HG03103 (cell line): ENCODE measurements at regions not wholly inside any gene's neighbourhood (a gene's known extent, or its start where the extent isn't known, plus 50 kb on each side); places are given as distances from the start of the nearest gene placed in this dataset.
A peak's percentile ranks its signal among the peaks of the same experiment; 100 is the strongest.
"Not testable (repeated sequence)": the region's sequence is repeated elsewhere in the genome, so short reads cannot be mapped to it uniquely, and the experiment has no call there.

ENCODE experiments used
- ATAC-seq: cut with Tn5 transposase; IDR thresholded peaks from one replicate; pipeline ENCODE4 v1.9.1; 2021; ENCODE audit warnings: low read depth; ENCODE audit not compliant: unreplicated experiment

DNA sequence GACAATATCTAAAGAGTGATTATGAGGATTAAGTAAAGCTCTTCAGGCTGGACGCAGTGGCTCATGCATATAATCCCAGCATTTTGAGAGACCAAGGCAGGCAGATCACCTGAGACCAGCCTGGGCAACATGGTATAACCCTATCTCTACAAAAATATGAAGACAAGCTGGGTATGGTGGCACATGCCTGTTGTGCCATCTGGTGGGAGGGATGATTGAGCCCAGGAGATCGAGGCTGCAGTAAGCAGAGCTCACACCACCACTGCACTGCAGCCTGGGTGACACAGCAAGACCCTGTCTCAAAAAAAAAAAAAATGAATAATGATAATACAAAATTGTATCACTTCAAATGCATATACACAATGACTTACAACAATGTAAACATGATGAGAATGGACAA lies 195.6 kb upstream of the AUTS2 start:
- no peak for ATAC-seq

DNA sequence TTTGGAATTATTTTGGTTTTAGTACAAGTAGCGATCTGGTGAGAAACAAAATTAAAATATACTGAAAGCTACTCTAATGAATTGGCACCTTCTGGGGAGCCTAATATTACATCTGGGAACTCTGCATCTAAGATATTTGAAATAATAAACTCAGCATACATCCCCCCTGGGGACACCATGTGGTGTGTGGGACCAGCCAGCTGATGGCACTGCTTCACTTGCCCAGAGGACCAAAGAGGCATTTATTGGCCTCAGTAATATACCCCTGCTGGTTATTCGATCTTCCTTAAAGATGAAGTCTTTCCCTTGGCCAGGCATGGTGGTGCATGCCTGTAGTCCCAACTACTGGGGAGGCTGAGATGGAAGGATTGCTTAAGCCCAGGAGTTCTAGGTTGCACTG lies 195.1 kb upstream of the AUTS2 start:
- no peak for ATAC-seq

DNA sequence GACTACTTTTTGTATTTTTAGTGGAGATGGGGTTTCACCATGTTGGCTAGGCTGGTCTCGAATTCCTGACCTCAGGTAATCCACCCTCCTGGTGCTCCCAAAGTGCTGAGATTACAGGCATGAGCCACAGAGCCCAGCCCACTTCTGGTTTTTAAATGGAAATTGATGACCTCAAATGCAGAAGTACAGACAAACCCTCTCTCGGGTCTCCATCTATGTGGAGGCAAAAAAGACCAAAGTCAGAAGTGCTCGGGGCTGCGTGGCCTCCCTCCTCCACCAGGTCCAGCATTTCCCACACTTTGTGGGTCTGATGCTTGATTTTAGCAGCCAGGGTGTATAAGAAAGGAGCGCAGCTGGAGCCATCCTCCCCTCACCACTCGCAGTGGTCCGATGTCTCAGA lies 187.3 kb upstream of the AUTS2 start:
- no peak for ATAC-seq

DNA sequence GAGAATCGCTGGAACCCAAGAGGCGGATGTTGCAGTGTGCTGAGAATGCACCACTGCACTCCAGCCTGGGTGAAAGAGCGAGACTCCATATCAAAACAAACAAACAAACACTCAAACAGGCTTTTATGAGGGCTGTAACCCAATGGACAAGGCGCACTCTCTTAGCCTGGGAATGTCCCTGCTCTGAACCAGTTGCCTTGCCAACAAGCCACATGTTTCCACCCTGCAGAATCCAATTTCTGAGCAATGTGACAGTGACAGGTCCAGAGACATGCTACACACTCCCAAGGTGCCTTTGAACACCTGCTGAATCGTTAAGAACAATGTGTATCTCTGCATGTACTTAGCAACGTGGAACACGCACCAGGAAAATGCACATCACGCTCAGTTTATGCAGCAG lies 186.8 kb upstream of the AUTS2 start:
- no peak for ATAC-seq

DNA sequence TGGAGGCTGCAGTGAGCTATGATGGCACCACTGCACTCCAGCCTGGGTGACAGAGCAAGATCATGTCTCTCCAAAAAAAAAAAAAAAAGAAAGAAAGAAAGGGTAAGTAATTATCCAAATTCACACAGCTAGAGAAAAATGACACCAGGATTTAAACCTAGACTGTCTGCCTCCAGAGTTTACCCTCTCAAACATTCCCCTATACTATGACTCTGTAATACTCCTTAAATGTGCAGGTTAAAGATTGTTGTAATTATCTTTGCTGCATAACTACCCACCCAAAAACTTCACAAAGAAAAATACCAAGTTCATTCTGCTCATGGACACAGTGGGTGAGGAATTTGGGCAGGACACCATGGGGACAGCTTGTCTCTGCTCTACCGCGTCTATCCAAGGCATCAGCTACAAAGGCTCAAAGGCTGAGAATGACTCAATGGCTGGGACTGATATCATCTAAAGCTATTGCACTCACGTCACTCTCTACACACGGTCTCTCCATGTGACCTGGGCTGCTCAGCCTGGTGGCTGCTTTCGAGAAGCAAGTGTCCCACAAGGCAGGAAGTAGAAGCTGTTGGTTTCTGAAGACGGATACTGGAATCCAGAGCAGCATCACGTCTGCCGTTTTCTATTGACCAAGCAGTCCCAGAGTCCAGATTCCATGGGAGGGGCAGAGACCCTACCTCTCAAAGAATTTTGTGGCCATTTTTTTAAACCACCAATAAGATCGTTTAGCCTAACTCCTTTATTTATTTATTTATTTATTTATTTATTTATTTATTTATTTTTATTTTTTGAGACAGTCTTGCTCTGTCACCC lies 185.7 kb upstream of the AUTS2 start:
- ATAC-seq = peak; percentile 94

DNA sequence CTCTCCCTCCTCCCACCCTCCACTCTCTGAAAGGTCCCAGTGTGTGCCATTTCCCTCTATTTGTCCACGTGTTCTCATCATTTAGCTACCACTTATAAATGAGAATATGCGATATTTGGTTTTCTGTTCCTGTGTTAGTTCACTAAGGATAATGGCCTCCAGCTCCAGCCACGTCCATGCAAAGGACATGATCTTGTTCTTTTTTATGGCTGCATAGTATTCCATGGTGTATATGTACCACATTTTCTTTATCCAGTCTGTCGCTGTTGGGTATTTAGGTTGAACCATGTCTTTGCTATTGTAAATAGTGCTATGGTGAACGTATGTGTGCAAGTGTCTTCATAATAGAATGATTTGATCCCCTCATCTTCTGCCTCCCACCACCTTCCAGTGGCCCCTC lies 183.7 kb upstream of the AUTS2 start:
- ATAC-seq = no peak

DNA sequence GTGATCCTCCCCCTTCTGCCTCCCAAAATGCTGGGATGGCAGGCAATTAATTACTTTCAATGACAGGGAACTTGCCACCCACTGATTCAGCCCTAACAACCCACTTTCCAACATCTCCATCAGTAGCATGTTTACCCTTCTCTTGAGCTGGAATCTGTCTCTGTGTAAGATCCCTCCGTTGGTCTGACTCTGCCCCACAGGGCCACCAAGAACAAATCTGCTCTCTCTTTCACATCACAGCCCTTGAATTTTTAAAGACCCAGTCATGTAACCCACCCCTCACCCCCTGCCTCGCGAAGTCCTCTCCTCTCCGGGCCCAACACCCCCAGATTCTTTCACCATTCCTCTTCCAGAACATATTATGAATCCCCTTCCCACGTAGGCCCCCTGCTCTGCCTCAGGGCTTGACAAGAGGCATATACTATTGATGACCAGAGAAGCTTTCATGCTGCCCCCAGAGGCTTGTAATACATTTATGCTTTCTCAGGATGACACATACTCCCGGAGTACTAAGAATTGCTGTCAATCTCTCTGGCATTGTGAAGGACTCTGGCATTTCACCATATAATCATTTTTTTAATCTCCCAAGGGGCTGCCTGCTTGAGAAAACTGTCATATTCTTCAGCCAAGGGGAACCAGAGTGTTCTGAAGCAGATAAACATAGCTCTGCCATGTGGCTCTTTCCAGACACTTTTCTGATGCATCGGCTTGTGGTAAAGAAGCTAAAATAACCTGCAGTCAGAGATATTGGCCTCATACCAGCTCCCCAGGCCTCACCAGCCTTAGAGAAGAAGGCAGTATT lies 179.2 kb upstream of the AUTS2 start:
- no peak for ATAC-seq

DNA sequence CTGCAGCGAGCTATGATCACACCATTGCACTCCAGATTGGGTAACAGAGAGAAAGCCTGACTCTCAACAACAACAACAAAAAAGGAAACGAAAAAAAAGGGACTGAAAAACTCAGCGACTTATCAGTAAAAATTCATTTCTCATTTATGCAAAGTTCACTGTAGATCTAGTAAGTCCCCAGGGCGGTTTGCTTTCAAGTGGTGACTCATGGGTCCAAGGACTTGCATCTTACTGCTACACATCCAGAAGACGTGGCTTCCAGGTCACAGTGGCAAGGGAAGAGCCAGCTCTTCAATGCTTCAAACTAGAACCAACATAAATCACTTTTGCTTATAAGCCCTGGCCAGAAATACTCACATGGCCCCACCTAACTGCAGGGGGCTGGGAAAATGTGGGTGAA lies 178.3 kb upstream of the AUTS2 start:
- ATAC-seq = no peak

DNA sequence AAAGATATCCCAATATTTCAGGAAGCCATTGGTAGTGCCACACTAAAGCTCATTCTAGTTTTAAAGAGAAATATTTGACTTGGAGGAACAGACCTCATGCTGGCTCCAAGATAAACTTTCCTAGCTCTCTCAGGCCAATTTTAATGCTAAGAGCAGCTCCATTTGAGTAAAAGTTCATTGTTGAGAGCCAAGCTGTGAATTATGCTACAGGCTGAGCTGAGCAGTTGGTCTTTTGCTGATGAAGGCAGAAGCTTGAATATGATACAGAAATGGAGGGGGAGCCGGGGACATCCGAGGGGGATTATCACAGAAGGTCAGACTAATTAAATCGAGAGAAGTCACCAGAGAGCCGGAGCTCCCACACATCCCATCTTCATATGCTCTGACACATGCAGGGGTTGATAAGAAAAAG lies 175.7 kb upstream of the AUTS2 start:
- no peak for ATAC-seq

DNA sequence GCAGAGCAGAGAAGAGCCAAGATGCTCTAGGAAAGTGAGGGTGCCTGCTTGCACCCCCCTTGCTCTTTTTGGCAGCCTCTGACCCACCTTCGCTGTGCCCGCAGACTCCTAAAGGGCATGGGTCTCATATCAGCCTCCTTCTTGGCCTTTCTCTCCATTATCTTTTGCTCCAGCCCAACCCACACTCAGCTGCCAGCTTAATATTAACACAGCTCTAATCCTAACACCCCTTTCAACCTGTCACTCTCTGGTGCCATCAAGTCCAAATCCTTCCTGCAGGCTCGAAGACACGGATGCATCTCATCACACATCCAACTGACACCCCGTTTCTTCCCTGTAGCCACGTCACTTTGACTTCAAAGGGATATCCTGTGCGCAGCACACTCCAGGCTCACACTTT lies 171.6 kb upstream of the AUTS2 start:
- ATAC-seq = no peak

DNA sequence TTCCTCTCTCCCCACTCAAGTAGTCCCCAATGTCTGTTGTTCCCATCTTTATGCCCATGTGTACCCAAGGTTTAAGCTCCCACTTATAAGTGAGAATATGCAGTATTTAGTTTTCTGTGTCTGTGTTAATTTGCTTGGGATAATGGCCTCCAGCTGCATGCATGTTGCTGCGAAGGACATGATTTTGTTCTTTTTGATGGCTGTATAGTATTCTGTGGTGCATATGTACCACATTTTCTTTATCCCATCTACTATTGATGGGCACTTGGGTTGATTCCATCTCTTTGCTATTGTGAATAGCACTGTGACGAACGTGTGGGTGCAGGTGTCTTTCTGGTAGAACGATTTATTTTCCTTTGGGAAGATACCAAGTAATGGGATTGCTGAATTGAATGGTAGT lies 170.2 kb upstream of the AUTS2 start:
- no peak for ATAC-seq

DNA sequence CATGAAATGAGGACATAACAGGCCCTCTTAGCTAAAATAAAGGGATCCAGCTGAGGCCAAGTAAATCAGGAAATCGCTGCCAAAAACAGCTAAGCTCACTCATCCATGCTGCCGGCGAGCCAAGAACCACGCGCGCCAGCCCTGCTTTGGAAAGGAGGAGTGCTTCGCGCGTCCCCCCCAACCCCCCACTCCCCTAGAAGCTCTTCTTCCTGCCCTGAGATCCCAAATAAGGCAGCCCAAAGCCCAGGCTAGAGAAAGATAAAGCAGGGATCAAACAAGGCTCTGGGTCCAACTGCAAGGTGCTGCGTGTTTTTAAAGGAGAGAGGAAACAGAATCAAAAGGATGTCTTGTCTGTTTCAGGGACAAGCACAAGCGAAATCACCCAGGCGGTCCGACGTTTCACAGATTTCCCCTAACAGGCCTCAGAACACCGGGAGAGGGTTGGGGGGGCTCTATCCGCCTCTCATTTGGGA lies 168.3 kb upstream of the AUTS2 start:
- no peak for ATAC-seq

DNA sequence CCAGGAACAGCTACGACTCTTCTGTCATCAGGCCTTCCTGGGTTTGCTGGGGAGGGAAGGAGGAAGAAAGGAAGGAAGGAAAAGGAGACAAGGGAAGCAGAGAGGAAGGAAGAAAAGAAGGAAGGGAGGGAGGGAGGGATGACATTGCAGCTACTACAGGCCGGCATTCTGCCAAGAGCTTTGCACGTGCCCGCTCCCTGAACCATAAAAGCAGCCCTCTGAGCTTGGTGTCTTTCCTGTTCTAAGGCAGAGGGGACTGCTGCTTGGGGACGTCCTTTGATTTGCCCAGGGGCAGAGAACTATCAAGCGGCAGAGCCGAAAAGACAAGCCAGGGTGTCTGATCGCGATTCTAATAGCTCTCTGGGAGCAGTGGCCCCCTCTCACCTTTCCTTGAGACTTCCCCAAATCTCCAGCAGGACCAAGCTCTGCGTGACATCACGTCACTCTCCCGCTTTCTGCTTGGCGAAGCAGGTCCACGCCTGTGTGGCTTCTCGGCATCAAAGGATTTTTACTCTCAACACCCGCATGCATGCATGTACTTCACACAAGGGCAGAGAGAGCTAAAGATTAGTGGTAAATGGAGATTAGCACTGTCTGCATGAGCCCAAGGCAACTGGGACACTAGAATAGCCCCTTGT lies 167.8 kb upstream of the AUTS2 start:
- no peak for ATAC-seq

DNA sequence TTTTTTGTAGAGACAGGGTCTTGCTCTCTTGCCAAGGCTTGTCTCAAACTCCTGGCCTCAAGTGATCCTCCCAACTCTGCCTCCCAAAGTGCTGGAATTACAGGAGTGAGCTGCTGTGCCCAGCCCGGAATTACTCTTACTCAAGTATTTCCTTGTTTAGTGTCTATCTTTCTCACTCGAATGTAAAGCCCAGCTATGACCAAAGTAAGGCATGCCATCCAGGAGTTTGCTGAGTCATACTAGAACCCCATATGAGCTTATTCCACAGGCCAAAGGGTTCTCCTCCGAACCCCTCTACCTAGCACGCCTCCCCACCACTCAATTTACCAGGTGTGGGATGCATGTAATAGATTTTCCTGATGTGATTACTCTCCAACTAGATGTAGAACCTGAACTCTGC lies 166.6 kb upstream of the AUTS2 start:
- no peak for ATAC-seq

DNA sequence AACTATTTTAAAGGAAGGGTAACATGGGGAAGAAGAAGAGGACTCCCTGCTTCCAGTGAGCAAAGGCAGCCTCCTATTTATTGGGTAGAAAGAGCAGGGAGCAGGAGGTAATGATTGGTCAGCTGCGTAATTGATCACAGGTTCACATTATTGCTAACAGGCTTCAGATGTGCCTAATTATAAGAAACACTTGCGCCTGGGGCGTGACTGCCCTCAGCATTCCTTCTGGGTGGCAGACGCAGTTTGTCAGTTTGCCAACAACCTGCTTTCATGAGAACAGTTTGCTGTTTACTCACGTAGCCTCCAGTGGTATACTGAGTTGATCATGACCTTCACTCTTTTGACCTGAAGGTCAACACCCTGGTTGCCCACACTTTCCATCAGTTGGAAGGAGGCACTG lies 166.0 kb upstream of the AUTS2 start:
- ATAC-seq = not testable (repeated sequence)

DNA sequence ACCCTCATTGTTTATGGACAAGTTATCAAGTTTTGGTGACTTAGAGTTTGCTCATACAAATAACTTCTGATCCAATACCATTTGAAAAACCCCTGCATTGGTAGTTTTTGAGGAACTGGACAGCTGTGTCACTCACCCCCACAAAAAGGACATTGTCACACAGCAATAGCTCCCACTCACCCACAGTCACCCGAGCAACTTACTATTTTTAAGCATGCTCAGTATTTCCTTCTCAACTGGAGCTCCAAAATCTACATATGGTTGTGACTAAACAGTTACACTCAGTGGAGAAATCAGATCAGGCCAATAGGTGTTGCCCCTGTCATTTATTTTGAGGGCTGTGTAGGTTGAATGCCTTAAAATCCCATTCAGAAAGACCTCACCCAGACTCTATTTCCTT lies 165.2 kb upstream of the AUTS2 start:
- no peak for ATAC-seq

DNA sequence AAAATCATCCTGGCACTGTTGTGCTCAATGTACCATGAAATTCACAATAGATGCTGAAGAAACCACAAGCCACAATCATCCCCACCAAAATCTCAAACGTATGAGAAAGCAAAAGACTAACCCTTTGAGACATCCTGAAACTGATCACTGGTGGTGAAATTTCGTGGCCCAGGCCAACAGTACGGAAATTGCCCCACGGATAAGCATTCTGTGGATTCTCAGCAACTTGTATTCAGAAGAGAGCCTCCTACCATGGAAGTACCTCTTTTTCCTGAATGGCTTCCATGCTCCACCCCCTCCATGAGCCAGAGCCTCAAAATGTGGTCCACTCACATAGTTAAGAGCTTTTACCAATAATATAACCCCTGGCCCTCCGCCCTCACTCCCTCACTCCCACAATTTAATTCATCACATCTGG lies 163.9 kb upstream of the AUTS2 start:
- no peak for ATAC-seq

DNA sequence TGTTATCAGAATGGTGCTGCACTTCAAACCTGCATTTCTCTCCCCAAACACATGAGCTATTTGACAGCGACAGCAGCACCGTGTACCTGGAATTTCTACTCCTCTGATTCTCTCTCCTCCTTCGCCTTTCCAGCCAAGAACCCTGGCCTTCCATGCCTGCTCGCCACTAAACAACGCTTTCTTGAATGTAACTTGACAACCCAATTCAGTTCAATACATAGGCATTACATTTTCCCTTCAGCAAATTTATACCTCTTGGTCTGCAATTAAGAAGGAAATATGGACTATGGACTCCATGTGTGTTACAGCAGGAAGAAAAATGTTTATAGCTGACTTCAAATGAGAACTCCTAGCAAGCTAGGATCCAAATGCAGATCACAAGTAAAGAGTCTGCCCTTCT lies 162.6 kb upstream of the AUTS2 start:
- no peak for ATAC-seq

DNA sequence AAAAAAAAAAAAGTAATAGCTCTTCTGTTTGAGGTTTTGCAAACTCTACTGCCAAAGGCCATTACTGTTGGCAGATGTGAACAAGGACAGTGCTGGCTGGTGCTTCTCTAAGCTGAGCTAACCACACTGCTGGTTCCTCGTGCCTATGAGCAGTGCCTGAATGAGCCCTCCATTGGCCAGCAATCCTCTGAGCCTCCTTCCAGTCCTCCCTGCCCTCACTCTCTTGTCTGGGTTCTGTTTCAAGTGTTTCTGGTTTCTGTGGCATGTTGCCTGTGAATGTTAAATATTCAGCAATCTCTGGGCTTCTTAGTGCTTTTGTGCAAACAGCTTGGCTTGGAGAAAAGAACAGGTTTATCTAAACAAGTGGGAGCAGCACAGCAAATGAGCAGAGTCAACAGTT lies 161.3 kb upstream of the AUTS2 start:
- no peak for ATAC-seq

DNA sequence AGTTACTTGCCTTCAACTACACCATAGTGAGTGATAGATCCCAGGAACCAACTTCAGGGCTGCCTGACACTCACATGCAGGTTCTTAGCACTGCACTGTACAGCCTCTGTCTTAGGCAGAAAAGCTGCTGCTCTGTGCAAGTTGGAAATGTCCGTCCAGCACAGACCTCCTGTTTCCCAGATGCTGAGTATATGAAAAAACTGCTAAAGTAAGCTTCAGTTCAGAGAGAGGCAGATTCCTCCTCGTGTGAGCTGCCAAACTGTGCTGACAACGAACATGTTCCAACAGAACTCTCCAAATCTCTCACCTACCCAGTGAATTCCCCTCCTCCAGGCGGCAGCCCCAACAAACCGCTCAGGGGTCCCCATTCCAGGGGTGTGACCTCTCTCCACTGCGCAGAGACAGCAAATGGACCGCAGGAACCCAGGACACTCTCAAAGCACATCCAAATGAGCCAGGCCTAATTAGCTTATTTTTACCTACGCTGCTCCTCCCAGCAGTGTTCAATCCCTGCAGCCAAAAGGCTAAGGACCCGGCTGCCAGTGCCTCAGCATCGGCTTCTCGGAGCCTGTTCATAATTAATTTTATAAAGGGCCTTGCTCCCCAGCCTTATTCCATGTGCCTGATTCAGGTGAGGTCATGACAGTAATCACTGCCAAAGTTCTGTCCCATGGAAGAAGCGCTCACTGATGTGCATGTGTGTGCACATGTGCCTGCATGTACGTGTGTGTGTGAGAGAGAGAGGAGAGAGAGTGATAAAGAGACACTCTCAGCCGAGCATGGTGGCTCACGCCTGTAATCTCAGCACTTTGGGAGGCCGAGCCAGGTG lies 159.5 kb upstream of the AUTS2 start:
- no peak for ATAC-seq
